Astrocyte of the cerebellum (primary cell): ENCODE measurements at regions not wholly inside any gene's neighbourhood (a gene's known extent, or its start where the extent isn't known, plus 50 kb on each side); places are given as distances from the start of the nearest gene placed in this dataset.

Experiments
- DNase-seq: peaks from one replicate; pipeline ENCODE4 v3.0.0-alpha.2; 2011; ENCODE audit warnings: low read depth
- H3K4me3 ChIP-seq: 2 replicates; pipeline ENCODE4 v1.5.1; 2011; ENCODE audit warnings: mild to moderate bottlenecking, low read depth, low read length, moderate library complexity
- in situ Hi-C: cut with HindIII; loops from 2 replicates; pipeline ENCODE4 v1.10.0; 2017; ENCODE audit warnings: low sequenced_read_pairs
- TF ChIP-seq, protein P1 (sequence below): IDR thresholded peaks from 2 replicates; pipeline ENCODE4 v1.5.1; 2012; ENCODE audit warnings: low read length, low read depth, moderate library complexity, mild to moderate bottlenecking; ENCODE audit errors: missing control alignments

DNA sequence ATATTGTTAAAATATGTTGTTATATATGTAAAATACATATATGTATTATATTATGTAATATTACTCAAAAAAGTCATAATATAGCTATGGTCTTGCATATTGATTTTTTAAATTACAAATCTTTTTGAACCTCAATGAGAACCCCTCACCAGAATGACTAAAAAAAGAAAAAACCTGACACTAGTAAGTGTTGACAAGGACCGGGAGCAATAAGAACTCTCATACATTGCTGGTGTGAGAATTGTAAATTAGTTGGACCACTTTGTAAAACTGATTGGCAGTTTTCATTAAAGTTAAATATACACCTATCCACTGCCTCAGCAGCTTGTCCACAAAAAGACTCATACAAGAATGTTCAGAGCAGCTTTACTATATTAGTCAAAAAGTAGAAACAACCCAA is 280.0 kb downstream of the BMP7 start:
- in situ Hi-C loops = no loop called here
- TF ChIP-seq, protein P1, sequence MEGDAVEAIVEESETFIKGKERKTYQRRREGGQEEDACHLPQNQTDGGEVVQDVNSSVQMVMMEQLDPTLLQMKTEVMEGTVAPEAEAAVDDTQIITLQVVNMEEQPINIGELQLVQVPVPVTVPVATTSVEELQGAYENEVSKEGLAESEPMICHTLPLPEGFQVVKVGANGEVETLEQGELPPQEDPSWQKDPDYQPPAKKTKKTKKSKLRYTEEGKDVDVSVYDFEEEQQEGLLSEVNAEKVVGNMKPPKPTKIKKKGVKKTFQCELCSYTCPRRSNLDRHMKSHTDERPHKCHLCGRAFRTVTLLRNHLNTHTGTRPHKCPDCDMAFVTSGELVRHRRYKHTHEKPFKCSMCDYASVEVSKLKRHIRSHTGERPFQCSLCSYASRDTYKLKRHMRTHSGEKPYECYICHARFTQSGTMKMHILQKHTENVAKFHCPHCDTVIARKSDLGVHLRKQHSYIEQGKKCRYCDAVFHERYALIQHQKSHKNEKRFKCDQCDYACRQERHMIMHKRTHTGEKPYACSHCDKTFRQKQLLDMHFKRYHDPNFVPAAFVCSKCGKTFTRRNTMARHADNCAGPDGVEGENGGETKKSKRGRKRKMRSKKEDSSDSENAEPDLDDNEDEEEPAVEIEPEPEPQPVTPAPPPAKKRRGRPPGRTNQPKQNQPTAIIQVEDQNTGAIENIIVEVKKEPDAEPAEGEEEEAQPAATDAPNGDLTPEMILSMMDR = no peak
- no peak overlapping the region for H3K4me3 ChIP-seq
- no peak for DNase-seq

DNA sequence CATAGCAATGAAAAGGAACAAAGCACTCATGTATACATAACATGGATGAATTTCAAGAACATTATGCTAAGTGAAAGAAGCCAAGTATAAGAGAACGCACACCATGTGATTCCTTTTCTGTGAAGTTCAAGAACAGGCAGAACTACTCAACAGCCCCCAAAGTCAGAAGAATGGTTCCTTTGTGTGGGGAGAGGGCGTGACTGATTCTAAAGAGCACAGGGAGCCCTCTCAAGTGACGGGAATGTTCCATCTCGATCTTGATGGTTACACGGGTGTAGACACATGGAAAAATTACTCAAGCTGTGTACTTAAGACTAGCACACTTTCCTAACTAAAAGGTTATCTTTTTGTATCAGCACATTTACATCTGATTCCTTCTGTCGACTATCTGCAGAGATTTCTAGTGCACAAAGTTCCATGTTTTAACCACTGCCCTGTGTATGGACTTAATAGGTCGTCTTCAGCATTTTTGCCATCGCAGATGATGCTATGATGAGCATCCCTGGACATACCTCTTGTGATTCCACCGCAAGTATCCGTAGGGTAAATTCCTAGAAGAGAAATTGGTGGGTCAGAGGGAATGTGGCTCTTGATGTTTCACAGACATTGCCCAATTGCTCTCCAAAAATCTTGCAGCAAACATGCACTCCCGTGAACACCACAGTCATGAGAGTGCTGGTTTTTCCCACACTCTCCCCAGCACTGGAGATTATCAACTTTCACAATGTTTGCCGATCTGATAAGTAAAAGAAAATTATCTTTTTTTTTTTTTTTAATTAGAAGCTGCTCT is 279.3 kb downstream of the BMP7 start:
- in situ Hi-C loops = no loop called here
- TF ChIP-seq, protein P1 = no peak
- no peak overlapping the region for H3K4me3 ChIP-seq
- DNase-seq = no peak

DNA sequence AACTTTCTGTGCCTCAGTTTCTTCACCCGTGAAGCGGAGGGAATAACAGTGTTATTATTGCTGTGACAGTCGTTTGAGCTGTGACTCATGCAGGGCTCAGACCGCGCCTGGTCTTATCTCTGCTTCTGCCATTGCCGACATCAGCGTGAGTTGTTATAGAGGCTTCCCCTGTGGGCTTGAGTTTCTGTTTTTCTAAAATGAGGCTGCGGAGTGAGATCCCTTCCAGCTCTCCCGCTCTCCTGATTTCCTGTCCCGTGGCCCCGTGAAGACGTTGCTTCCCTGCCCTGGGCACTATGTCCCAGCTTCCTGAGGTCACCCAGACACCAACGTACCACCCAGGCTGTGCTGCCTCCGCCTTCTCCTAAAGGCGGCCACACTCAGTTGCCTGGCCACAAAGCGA is 278.5 kb downstream of the BMP7 start:
- TF ChIP-seq, protein P1 = no peak
- in situ Hi-C loops = no loop called here
- DNase-seq = no peak
- no peak overlapping the region for H3K4me3 ChIP-seq

DNA sequence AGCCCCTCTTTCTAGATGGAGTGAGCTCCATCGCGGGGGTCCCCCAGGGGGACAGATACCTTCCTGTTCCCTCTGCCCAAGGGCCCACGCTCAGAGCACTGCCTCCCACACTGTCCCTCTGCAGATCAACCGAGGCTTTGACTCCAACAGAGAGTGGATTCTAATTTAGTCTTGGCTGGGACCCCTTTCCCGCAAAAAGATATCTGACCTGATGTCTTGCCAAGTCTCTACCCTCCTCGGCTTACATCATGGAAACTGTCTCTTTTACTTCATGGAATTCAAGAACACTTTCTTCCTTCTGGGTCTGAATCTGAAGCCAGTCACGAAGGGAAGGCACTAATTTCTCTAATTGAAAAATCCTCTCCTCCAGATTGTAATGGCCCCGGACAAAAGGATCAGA is 278.0 kb downstream of the BMP7 start:
- TF ChIP-seq, protein P1 = no peak
- in situ Hi-C loops = no loop called here
- no peak for DNase-seq
- no peak overlapping the region for H3K4me3 ChIP-seq

DNA sequence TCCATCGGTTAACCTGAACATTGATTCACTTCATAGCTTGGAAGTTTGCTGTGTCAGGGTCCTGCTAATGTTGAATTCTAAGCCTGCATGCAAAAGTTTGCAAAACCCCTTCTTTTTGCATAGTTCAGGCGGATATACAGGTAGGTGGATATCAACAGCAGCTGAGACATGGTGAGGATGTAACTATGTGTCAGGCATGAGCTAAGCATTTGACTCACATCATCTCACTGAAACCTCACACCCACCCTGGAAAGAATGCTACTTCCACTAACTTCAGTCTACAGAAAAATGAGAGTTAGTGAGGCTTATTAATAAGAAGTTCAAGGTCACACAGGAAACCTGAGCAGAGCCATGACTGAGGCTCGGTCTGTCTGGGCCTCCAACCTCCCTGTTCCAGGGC is 276.9 kb downstream of the BMP7 start:
- H3K4me3 ChIP-seq = no peak overlapping the region
- in situ Hi-C loops = no loop called here
- DNase-seq = no peak
- TF ChIP-seq, protein P1 = no peak

DNA sequence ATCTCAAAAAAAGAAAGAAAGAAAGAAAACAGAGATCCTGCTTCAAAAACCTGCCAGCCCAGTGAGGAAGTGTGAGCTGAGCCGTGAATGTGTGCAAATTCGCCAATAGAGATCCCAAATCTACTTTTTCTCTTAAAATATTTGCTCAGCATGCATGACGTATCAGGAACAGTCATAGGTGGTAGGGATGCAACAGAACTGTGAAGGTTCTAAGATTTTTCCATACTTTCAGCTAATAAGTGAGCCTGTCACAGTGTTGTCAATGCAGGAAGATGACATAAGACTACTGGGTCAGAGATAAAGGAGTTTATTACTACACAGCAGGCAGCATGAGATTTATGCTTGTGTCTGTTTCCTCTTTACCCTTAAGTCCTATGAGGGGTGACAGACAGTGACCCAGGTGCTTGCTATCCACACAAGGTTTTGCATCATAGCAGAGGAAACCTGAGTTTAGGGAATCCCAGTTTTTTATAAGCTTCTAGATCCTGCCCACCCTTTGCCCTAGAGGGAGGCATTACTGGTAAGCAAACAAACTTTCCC is 273.4 kb downstream of the BMP7 start:
- H3K4me3 ChIP-seq = no peak overlapping the region
- in situ Hi-C loops = no loop called here
- TF ChIP-seq, protein P1 = no peak
- DNase-seq = no peak

DNA sequence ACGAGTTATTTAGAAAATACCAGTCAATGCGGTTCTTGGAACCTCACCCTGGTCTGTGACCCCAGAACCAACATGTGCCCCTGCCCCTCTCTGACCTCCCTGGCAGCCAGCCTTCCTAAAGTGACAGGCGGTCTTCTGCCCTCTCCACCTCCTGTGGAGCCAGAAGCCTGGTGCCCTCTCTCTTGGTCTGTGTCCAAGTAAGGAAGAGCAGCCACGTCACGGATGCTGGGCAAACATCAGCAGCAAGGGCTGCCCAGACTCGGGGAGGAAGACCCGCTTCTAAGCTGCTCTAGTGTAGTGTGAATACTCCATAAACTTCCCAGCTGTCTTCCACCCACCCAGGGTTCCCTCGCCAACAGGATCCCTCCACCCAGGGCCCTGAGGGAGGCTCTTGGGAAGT is 272.4 kb downstream of the BMP7 start:
- H3K4me3 ChIP-seq = no peak overlapping the region
- TF ChIP-seq, protein P1 = no peak
- in situ Hi-C loops = no loop called here
- DNase-seq = no peak
